HG02884 (cell line): ENCODE measurements at regions not wholly inside any gene's neighbourhood (a gene's known extent, or its start where the extent isn't known, plus 50 kb on each side); places are given as distances from the start of the nearest gene placed in this dataset.

Experiments
- ATAC-seq: cut with Tn5 transposase; IDR thresholded peaks from one replicate; pipeline ENCODE4 v1.9.1; 2021; ENCODE audit warnings: mild to moderate bottlenecking, moderate library complexity; ENCODE audit not compliant: unreplicated experiment

DNA sequence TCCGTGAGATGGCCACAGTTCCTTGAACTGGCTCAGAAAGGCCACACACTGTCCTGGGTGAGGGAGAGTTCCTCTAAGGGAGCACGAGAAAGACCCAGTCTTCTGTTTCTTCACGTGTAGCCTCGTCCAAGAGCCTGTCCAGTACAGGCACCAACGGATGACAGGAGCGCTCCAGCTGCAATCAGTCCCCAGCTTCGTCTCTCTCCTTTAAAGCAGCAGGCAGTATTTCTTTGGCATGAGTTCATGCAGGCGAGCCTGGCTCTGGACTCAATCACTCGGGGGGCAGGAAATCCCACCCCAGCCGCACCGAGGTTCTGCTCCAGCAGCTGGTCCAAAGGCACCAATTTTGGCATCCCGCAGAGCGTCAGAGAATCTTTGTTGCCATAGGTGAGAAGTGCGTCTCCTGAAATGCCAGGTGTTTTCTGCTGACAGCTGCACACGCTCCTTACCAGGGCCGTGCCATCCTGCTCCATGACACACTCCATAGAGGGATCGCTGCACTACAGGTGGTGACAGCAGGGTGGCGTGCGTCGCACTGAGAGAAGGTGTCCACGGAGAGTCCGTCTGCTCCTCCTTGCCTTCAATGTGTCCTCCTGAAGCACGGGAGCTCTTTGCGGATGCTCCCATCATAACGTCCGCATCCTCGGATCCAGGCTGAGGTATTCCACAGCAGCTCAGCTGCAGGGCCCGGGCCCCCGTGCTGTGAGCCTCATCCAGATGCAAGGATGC lies 59.6 kb upstream of the AFDN start:
- ATAC-seq: no peak

DNA sequence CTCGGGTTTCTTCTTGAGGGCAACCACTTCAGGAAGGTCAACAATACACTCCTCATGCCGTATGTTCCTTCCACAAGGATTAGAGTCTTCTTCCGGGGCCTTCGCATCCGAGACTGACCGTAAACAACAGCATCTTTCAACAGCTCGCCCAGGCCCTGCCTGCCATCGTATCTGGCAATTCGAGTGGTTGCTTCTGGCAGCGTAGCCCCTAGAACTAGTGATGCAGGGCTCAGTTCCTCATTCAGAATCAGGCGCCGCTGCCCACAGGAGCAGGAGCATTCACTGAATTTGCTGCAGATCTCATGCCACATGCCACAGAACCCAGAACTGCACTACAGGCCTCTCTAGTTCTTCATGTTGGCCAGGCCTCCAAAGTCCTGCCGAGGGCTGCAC lies 59.0 kb upstream of the AFDN start:
- no peak for ATAC-seq

DNA sequence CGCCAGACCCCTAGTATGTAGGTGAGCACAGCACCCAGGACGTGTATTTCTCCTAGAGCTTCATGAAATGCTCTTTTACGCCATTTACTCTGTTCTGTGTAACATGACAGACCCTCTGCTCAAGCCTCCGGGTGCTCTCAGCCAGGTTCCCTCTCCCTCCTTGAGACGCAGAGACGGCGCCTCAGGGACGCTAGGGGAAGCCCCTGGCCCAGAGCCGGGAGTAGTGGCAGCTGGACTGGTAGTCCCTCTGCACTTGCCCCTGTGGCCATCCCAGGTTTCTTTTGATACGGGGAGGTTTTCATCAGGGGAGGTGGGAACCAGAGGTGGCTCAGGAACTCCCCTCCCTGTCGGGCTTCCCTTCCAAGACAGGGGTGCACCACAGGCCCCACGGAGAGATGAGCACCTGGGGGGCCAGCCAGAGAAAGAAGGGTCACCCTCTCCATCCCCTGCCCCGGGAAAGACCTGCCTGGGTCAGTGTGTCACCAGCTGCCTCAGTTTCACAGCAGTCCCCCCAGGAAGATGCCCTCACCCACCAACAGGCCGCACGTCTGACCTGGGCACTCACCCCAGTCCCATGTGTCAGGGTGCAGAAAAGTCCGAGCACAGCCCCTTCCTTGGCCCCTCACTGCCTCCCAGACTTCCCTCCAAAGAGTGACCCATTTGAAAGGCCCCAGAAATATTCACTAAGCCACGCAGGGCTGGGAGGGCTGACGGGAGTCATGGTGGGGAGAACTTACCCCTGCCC lies 58.1 kb upstream of the AFDN start:
- no peak for ATAC-seq

DNA sequence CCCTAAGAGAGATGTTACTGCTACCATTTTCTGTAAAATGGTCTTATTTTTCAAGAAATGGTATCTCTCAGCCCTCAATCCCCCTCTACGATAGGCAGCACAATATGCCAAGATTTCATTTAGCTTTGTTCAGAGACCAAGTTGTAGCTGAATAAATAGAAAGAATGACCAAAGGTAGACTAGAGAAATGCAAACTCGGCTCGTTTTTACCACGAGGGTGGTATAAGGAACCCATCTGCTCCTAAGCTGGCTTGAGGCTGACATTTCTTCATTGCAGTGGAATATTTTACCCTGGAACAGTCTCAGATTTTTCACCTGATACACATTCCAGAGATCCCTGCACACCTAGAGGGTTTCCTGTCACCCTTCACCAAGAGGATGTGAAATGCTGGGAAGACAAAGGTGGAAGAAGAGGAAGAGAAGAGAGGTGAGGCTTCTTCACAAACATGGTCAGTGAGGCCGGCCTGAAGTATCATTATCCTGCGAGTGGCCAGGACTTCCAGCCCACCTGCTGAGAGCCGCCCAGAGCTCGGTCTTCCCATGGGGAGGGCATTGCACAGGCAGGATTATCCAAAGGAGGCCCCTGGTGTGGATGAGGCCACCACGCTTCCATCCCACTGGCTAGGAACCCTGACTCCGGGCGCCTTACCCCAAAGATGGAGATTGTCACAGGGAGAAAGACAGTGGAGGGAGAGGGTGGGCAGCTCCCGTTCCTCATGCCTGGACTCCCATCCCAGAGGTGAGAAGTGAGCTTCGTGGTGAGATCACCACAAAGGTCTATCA lies 57.1 kb upstream of the AFDN start:
- no peak for ATAC-seq

DNA sequence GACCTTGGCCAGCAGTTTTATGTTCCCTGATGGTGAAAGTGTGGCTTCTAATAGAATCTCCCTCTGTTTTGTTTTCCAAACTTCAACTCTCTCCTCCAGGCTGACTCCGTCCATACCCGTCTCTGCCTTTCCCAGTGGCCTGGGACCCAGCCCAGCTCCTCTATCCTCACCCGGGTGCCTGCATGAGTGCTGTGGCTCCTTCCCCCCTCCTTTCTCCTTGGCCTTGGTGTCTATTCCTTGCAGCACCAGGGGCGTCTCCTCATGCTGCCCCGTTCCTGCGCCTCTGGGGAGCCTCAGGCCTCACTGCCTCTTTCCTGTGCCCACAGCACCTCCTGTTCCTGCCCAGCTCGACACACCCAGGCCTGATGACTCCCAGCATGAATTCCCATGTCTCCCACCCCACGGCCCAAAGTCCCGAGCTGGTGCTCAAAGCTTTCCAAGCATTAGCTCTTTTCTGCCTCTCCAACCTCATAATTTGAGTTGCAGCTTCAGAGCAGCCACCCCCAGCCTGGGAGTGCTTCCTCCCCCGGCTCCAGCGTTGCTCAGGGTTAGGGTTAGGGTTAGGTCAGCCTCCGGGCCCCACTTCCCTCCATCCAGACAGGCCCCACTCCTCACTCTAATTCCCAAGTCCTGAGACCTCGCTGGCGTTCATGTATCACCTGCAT lies 56.3 kb upstream of the AFDN start:
- ATAC-seq: no peak

DNA sequence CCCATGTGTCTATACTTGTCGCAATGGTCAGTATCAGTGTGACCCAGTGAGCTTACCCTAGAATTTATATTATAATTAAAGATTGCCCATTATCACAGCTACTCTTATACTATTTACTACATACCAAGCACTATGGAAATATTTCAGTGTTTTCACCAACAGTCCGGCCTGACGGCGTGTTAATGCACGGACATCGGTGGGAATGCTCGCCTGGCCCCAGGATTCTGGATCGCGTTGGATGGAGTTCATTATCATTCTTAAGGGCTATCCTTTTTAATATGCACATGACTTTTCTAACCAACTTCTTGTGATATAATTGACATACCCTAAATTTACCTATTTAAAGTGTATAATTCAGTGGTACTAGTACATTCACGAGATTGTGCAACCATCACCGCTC lies 51.8 kb upstream of the AFDN start:
- no peak for ATAC-seq

DNA sequence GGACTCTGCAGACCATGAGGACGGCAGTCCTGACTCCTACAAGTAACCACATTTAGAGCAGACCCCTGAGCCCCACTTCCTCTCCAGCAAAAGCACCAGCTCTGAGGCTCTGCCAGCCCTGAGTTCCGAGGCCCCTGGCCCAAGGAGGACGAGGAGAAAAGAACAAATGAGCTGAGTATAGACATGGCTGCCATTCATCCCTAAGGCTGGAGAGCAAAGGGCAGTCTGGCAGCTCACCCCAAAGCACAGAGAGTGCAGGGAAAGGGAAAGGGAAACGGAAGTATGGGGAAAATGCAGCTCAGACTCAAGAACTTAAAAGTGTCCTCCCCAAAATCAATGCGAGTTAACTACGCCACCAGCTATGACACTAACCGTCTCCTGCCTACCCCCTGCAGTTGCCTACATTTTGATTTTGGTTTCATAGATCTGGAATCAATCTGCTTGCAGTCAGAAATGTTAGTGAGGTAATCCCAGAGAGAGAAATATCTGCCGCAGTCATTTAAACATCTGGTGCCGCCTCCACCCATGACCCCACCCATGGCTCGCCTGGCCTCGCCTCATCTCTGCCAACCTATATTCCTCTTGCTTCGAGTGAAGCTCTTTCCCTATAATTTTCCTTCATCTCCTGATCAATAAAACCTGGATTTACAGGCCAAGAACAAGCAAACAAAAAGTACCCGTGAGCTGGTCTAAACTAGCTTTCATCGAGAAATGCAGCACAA lies 49.6 kb upstream of the AFDN start:
- ATAC-seq: no peak
